HEK293 (cell line): ENCODE measurements at regions not wholly inside any gene's neighbourhood (a gene's known extent, or its start where the extent isn't known, plus 50 kb on each side); places are given as distances from the start of the nearest gene placed in this dataset.

Experiments
- CTCF ChIA-PET: fragments of 350-600 bp; formaldehyde crosslinking; extraction: SDS; loops from one replicate; lab custom pipeline; 2021; ENCODE audit warnings: antibody characterized with exemption; lab: Yijun Ruan, JAX
- POLR2A ChIA-PET: fragments of 300-600 bp; formaldehyde crosslinking; extraction: SDS; loops from one replicate; lab custom pipeline; 2020; ENCODE audit warnings: antibody characterized with exemption, inconsistent platforms; lab: Yijun Ruan, JAX
- H3K27ac ChIP-seq: fragments of 200-500 bp; sonication (Bioruptor generic); 2 replicates; pipeline ENCODE4 v1.5.1; 2014; ENCODE audit warnings: low read depth, low read length, control low read depth, inconsistent platforms; ENCODE audit errors: extremely low read depth
- H3K36me3 ChIP-seq, 2 experiments: fragments of 200-500 bp in 1 of 2; sonication (Bioruptor generic) in 1 of 2; 1 replicate in 1 of 2; 2 replicates in 1 of 2; pipeline ENCODE4 v1.5.1; 2014 to 2017; ENCODE audit warnings: inconsistent platforms in 2 of 2, low read length in 2 of 2; ENCODE audit not compliant: control insufficient read depth in 2 of 2, insufficient read depth in 1 of 2
- H3K4me1 ChIP-seq: fragments of 200-500 bp; sonication (Bioruptor generic); 2 replicates; pipeline ENCODE4 v1.5.1; 2014; ENCODE audit warnings: mild to moderate bottlenecking, low read length, inconsistent platforms; ENCODE audit not compliant: control insufficient read depth, insufficient read depth
- H3K4me3 ChIP-seq: 2 replicates; pipeline ENCODE4 v1.5.1; 2011; ENCODE audit warnings: low read depth, mild to moderate bottlenecking, control low read depth, low read length, moderate library complexity
- H3K9me3 ChIP-seq: fragments of 200-500 bp; sonication (Bioruptor generic); 2 replicates; pipeline ENCODE4 v1.5.1; 2014; ENCODE audit warnings: low read depth, low read length, inconsistent platforms; ENCODE audit not compliant: control insufficient read depth, insufficient read depth
- BCL11A ChIP-seq: fragments of 450-650 bp; formaldehyde crosslinking; IDR thresholded peaks from 2 replicates; pipeline ENCODE4 v1.5.1; 2016; ENCODE audit warnings: low read depth, missing biosample characterization, missing genetic modification characterization
- GFI1B ChIP-seq: fragments of 450-650 bp; formaldehyde crosslinking; IDR thresholded peaks from 2 replicates; pipeline ENCODE4 v1.5.1; 2016; ENCODE audit warnings: missing biosample characterization, missing genetic modification characterization
- KLF17 ChIP-seq: fragments of 450-650 bp; formaldehyde crosslinking; IDR thresholded peaks from 2 replicates; pipeline ENCODE4 v1.5.1; 2016; ENCODE audit warnings: missing biosample characterization, missing genetic modification characterization
- OVOL3 ChIP-seq: fragments of 450-650 bp; formaldehyde crosslinking; IDR thresholded peaks from 2 replicates; pipeline ENCODE4 v1.5.1; 2016; ENCODE audit warnings: missing biosample characterization, missing genetic modification characterization
- RBAK ChIP-seq: fragments of 450-650 bp; formaldehyde crosslinking; IDR thresholded peaks from 2 replicates; pipeline ENCODE4 v1.5.1; 2016; ENCODE audit warnings: missing biosample characterization, missing genetic modification characterization
- SETDB1 ChIP-seq: IDR thresholded peaks from one replicate; pipeline ENCODE4 v1.6.1; 2017; ENCODE audit warnings: mild to moderate bottlenecking, low read length, moderate library complexity, mixed read lengths; ENCODE audit not compliant: insufficient read length
- SP2 ChIP-seq: fragments of 450-650 bp; formaldehyde crosslinking; IDR thresholded peaks from 2 replicates; pipeline ENCODE4 v1.5.1; 2016; ENCODE audit warnings: missing biosample characterization, missing genetic modification characterization
- SP7 ChIP-seq: fragments of 450-650 bp; formaldehyde crosslinking; IDR thresholded peaks from 2 replicates; pipeline ENCODE4 v1.5.1; 2016; ENCODE audit warnings: missing biosample characterization, missing genetic modification characterization
- TCF7L2 ChIP-seq: IDR thresholded peaks from 2 replicates; pipeline ENCODE4 v1.6.1; 2011; ENCODE audit warnings: low read depth, mild to moderate bottlenecking, inconsistent platforms, low read length, moderate library complexity, borderline replicate concordance
- ZIC2 ChIP-seq: fragments of 450-650 bp; formaldehyde crosslinking; IDR thresholded peaks from 2 replicates; pipeline ENCODE4 v1.5.1; 2016; ENCODE audit warnings: missing biosample characterization, missing genetic modification characterization
- ZNF214 ChIP-seq: fragments of 450-650 bp; formaldehyde crosslinking; IDR thresholded peaks from 2 replicates; pipeline ENCODE4 v1.5.1; 2017; ENCODE audit warnings: missing biosample characterization, mild to moderate bottlenecking, missing genetic modification characterization, borderline replicate concordance
- ZNF302 ChIP-seq: fragments of 450-650 bp; formaldehyde crosslinking; IDR thresholded peaks from 2 replicates; pipeline ENCODE4 v1.5.1; 2016; ENCODE audit warnings: missing biosample characterization, missing genetic modification characterization, low read depth
- ZNF324 ChIP-seq: fragments of 450-650 bp; formaldehyde crosslinking; IDR thresholded peaks from 2 replicates; pipeline ENCODE4 v1.5.1; 2016; ENCODE audit warnings: missing biosample characterization, missing genetic modification characterization
- ZNF350 ChIP-seq: fragments of 450-650 bp; formaldehyde crosslinking; IDR thresholded peaks from 2 replicates; pipeline ENCODE4 v1.5.0; 2017; ENCODE audit warnings: missing biosample characterization, mild to moderate bottlenecking, missing genetic modification characterization
- ZNF37A ChIP-seq: fragments of 450-650 bp; IDR thresholded peaks from 2 replicates; pipeline ENCODE4 v1.5.1; 2018; ENCODE audit warnings: missing biosample characterization, missing genetic modification characterization
- ZNF473 ChIP-seq: fragments of 450-650 bp; formaldehyde crosslinking; IDR thresholded peaks from 2 replicates; pipeline ENCODE4 v1.5.1; 2017; ENCODE audit warnings: missing biosample characterization, missing genetic modification characterization
- ZNF555 ChIP-seq: fragments of 450-650 bp; formaldehyde crosslinking; conservative IDR thresholded peaks from 2 replicates; pipeline ENCODE4 v1.5.1; 2017; ENCODE audit warnings: missing biosample characterization, mild to moderate bottlenecking, missing genetic modification characterization, inconsistent platforms
- ZNF560 ChIP-seq: fragments of 450-650 bp; formaldehyde crosslinking; IDR thresholded peaks from 2 replicates; pipeline ENCODE4 v1.5.1; 2017; ENCODE audit warnings: missing biosample characterization, missing genetic modification characterization, borderline replicate concordance
- ZNF626 ChIP-seq: fragments of 450-650 bp; sonication (Bioruptor Pico); formaldehyde crosslinking; IDR thresholded peaks from 2 replicates; pipeline ENCODE4 v1.5.1; 2018; ENCODE audit warnings: missing biosample characterization, missing genetic modification characterization, inconsistent platforms
- ZNF660 ChIP-seq: fragments of 450-650 bp; IDR thresholded peaks from 2 replicates; pipeline ENCODE4 v1.5.1; 2018; ENCODE audit warnings: missing biosample characterization, mild to moderate bottlenecking, missing genetic modification characterization
- ZNF692 ChIP-seq: fragments of 450-650 bp; formaldehyde crosslinking; IDR thresholded peaks from 2 replicates; pipeline ENCODE4 v1.5.1; 2016; ENCODE audit warnings: missing biosample characterization, missing genetic modification characterization
- ZNF768 ChIP-seq: fragments of 450-650 bp; formaldehyde crosslinking; IDR thresholded peaks from 2 replicates; pipeline ENCODE4 v1.5.1; 2018; ENCODE audit warnings: missing biosample characterization, mild to moderate bottlenecking, missing genetic modification characterization
- ZNF791 ChIP-seq: fragments of 450-650 bp; formaldehyde crosslinking; IDR thresholded peaks from 2 replicates; pipeline ENCODE4 v1.5.1; 2016; ENCODE audit warnings: missing biosample characterization, missing genetic modification characterization
- TF ChIP-seq, protein P1 (sequence below): fragments of 450-650 bp; formaldehyde crosslinking; IDR thresholded peaks from 2 replicates; pipeline ENCODE4 v1.5.1; 2016; ENCODE audit warnings: missing biosample characterization, missing genetic modification characterization
- TF ChIP-seq, protein P2 (sequence below): fragments of 450-650 bp; formaldehyde crosslinking; IDR thresholded peaks from 2 replicates; pipeline ENCODE4 v1.5.1; 2017; ENCODE audit warnings: missing biosample characterization, missing genetic modification characterization

DNA sequence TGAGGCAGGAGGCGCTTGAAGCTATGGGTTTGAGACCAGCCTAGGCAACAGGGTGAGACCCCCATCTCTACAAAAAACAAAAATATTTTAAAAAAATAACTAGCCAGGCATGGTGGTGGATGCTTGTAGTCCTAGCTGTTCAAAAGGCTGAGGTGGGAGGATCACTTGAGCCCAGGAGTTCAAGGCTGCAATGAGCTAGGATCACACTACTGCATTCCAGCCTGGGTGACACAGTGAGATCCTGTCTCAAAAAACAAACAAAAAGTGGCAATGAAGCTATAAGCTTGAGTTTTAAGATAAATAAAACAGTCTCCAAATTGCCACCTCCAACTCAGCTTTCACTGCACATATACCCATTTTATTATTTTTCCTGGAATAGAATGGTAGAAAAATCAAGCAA is 281.3 kb downstream of the IPMK start (continued):
- TF ChIP-seq, protein P1, sequence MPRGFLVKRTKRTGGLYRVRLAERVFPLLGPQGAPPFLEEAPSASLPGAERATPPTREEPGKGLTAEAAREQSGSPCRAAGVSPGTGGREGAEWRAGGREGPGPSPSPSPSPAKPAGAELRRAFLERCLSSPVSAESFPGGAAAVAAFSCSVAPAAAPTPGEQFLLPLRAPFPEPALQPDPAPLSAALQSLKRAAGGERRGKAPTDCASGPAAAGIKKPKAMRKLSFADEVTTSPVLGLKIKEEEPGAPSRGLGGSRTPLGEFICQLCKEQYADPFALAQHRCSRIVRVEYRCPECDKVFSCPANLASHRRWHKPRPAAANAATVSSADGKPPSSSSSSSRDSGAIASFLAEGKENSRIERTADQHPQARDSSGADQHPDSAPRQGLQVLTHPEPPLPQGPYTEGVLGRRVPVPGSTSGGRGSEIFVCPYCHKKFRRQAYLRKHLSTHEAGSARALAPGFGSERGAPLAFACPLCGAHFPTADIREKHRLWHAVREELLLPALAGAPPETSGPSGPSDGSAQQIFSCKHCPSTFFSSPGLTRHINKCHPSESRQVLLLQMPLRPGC (tag by site-specific recombination), result no peak
- TF ChIP-seq ZNF660 (no peak), TCF7L2 (no peak)

DNA sequence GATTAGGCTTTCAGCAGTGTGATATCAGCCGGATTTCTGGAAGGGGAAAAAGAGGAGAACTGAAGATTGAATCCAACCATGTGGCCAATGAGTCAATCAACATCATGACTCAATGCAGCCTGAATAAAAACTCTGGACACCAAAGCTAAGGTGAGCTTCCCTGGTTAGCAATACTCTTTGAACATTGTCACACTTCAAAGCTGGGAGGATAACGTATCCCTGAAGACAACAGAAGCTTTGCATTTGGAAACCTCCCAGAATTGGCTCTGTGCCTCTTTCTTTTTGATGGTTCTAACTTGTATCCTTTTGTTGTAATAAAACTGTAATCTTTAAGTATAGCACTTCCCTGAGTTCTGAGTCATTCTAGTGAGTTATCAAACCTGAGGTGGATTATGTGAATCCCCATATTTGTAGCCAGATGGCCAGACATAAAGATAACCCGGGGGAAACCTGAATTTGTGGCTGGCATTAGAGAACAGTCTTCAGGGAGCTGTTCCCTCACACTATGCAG is 284.4 kb downstream of the IPMK start:
- no peaks in the 10 kb centered on the region for H3K4me1 ChIP-seq
- ChIA-PET POLR2A (no interaction called here), CTCF (interaction anchor here (1.5 kb wide), 1 partner anchor 170 kb away, joined by 3 read pairs; no protein-coding TSS in a partner anchor)
- H3K4me3 ChIP-seq, result no peak overlapping the region
- H3K36me3 ChIP-seq, result no peaks in the 10 kb centered on the region
- H3K9me3 ChIP-seq, result no peaks in the 10 kb centered on the region
- TF ChIP-seq ZNF324 (tag by site-specific recombination), result no peak
- TF ChIP-seq, protein P2, sequence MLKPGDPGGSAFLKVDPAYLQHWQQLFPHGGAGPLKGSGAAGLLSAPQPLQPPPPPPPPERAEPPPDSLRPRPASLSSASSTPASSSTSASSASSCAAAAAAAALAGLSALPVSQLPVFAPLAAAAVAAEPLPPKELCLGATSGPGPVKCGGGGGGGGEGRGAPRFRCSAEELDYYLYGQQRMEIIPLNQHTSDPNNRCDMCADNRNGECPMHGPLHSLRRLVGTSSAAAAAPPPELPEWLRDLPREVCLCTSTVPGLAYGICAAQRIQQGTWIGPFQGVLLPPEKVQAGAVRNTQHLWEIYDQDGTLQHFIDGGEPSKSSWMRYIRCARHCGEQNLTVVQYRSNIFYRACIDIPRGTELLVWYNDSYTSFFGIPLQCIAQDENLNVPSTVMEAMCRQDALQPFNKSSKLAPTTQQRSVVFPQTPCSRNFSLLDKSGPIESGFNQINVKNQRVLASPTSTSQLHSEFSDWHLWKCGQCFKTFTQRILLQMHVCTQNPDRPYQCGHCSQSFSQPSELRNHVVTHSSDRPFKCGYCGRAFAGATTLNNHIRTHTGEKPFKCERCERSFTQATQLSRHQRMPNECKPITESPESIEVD (tag by site-specific recombination), result no peak
- TF ChIP-seq, protein P1 (tag by site-specific recombination), result no peak
- TF ChIP-seq SETDB1, result no peak
- no peak for TF ChIP-seq BCL11A
- TF ChIP-seq ZIC2 (tag by site-specific recombination), result no peak
- TF ChIP-seq KLF17, result no peak
- no peak for TF ChIP-seq OVOL3
- no peak for TF ChIP-seq ZNF692 (tag by site-specific recombination)
- no peak for TF ChIP-seq ZNF791 (tag by site-specific recombination)
- TF ChIP-seq GFI1B, result no peak
- no peak overlapping the region for H3K27ac ChIP-seq

GRCh38 chr10:57982091-57982490 is 285.6 kb downstream of the IPMK start:
- Histone ChIP-seq H3K4me3 (no peak overlapping the region), H3K9me3 (no peaks in the 10 kb centered on the region), H3K36me3 (no peaks in the 10 kb centered on the region), H3K27ac (no peak overlapping the region), H3K4me1 (no peaks in the 10 kb centered on the region)
- TF ChIP-seq ZNF37A (no peak), SETDB1 (no peak), ZNF350 (tag by site-specific recombination) (no peak), ZNF473 (tag by site-specific recombination) (no peak), ZNF555 (tag by site-specific recombination) (no peak), ZNF626 (tag by site-specific recombination) (no peak), SP7 (tag by site-specific recombination) (no peak), RBAK (no peak), BCL11A (no peak), SP2 (tag by site-specific recombination) (no peak), ZNF214 (tag by site-specific recombination) (no peak), GFI1B (no peak), ZNF560 (tag by site-specific recombination) (no peak), ZNF768 (tag by site-specific recombination) (no peak), ZNF302 (tag by site-specific recombination) (no peak)
- CTCF ChIA-PET, result no interaction called here
- POLR2A ChIA-PET, result no interaction called here
